ENCODE measurements at regions not wholly inside any gene's neighbourhood (a gene's known extent, or its start where the extent isn't known, plus 50 kb on each side); places are given as distances from the start of the nearest gene placed in this dataset. TPM values are rescaled to one million over a fixed set of nuclear protein-coding genes. Genes with fewer than 3 reads are reported as not detected.

GRCh38 chr14:28703482-28703881 lies 63.1 kb upstream of the FOXG1 start:
- intact Hi-C loops (cut with DNase I): no loop called here
- Histone ChIP-seq H3K9me3 (no peaks in the 10 kb centered on the region), H3K27me3 (no peaks in the 10 kb centered on the region), H3K4me3 (replicated peaks in 1 of 3) (no peak overlapping the region), H3K36me3 (no peaks in the 10 kb centered on the region), H3K4me1 (no peaks in the 10 kb centered on the region), H3K27ac (no peak overlapping the region)
- no peak for DNase-seq
- 77 to 91% methylated on average over 4 of the region's 4 CpGs for WGBS, 2 donors
- no peak for TF ChIP-seq POLR2A (IDR thresholded peaks at IDR 0.05)
- TF ChIP-seq, protein P1, sequence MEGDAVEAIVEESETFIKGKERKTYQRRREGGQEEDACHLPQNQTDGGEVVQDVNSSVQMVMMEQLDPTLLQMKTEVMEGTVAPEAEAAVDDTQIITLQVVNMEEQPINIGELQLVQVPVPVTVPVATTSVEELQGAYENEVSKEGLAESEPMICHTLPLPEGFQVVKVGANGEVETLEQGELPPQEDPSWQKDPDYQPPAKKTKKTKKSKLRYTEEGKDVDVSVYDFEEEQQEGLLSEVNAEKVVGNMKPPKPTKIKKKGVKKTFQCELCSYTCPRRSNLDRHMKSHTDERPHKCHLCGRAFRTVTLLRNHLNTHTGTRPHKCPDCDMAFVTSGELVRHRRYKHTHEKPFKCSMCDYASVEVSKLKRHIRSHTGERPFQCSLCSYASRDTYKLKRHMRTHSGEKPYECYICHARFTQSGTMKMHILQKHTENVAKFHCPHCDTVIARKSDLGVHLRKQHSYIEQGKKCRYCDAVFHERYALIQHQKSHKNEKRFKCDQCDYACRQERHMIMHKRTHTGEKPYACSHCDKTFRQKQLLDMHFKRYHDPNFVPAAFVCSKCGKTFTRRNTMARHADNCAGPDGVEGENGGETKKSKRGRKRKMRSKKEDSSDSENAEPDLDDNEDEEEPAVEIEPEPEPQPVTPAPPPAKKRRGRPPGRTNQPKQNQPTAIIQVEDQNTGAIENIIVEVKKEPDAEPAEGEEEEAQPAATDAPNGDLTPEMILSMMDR (IDR thresholded peaks at IDR 0.05): no peak

DNA sequence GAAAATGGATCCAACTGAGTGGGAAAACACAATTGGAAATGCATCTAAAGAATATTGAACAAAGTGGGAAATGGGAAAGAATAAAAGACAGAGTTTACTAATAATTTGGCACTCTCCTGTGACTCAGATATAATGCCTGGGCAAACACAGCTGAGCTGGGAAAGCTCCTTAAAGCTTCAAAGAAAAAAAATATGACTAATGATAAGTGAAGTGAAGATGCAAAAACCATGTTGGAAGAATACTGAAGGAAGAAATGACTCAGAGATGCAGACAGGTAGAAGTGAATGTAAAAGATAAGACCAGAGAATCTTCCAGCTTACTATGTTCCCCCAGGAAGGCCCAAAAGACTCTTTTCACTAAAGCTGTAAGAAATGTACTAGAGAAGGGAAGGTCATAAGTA lies 62.4 kb upstream of the FOXG1 start:
- H3K9me3 ChIP-seq: no peaks in the 10 kb centered on the region
- H3K4me1 ChIP-seq: no peaks in the 10 kb centered on the region
- TF ChIP-seq, protein P1 (IDR thresholded peaks at IDR 0.05): no peak
- TF ChIP-seq POLR2A (IDR thresholded peaks at IDR 0.05): no peak
- no peak overlapping the region for H3K27ac ChIP-seq
- no peak overlapping the region for H3K4me3 ChIP-seq (replicated peaks in 1 of 3)
- H3K36me3 ChIP-seq: no peaks in the 10 kb centered on the region
- intact Hi-C loops (cut with DNase I): no loop called here
- H3K27me3 ChIP-seq: no peaks in the 10 kb centered on the region
- DNase-seq: no peak

DNA sequence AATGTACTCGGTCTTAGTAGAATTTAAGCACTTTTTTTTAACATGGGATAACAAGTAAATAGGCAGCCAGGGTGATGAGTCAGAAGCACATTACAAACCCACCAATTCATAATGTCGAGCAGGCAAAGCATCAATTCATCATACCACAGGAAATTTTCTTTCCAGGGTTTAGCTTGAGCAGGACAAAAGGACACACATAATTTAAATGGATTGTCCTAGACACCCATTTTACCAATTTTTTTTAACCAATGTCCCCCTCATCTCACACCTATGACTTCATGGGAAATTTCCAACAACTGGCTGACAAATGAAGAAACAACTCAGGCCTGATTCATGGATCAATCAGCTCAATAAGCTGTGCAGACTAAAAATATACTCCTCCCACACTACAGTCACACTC lies 58.8 kb upstream of the FOXG1 start:
- Histone ChIP-seq H3K9me3 (no peaks in the 10 kb centered on the region), H3K27me3 (no peaks in the 10 kb centered on the region), H3K4me1 (no peaks in the 10 kb centered on the region), H3K36me3 (no peaks in the 10 kb centered on the region), H3K27ac (no peak overlapping the region), H3K4me3 (replicated peaks in 1 of 3) (no peak overlapping the region)
- TF ChIP-seq, protein P1 (IDR thresholded peaks at IDR 0.05): no peak
- no peak for TF ChIP-seq POLR2A (IDR thresholded peaks at IDR 0.05)
- 83 to 86% methylated on average over 2 of the region's 2 CpGs for WGBS, 2 donors
- intact Hi-C loops (cut with DNase I): no loop called here
- DNase-seq: no peak

- Histone ChIP-seq H3K36me3 (no peaks in the 10 kb centered on the region), H3K4me3 (replicated peaks in 1 of 3) (no peak overlapping the region), H3K27ac (no peak overlapping the region), H3K4me1 (no peaks in the 10 kb centered on the region), H3K27me3 (no peaks in the 10 kb centered on the region), H3K9me3 (no peaks in the 10 kb centered on the region)
- intact Hi-C loops (cut with DNase I): no loop called here
- TF ChIP-seq POLR2A (IDR thresholded peaks at IDR 0.05): no peak
- TF ChIP-seq, protein P1 (IDR thresholded peaks at IDR 0.05): no peak
- 44 to 58% methylated on average over 2 of the region's 2 CpGs for WGBS, 2 donors
- DNase-seq: no peak
These were observed 56.8 kb upstream of the FOXG1 start for GRCh38 chr14:28709571-28710305.

Small RNA genes in the stretch of these regions (microRNA-seq; reads per million reads assigned to microRNA genes)
- gene MIR3171 (not detected), gene MIR4307 (not detected)

Small RNA genes in the stretch of these regions (small RNA-seq; reads per million reads assigned to genes)
- gene EIF4A1P12: not detected
- not detected for gene MIR3171
- not detected for gene MIR4307

Data from thyroid gland (tissue), 4 donors.